Middle frontal gyrus (tissue), 1 donor: ENCODE measurements at regions not wholly inside any gene's neighbourhood (a gene's known extent, or its start where the extent isn't known, plus 50 kb on each side); places are given as distances from the start of the nearest gene placed in this dataset.

Experiments used
- DNase-seq: peaks from one replicate; pipeline ENCODE4 v3.0.0-alpha.2; 2015; ENCODE audit warnings: low spot score; ENCODE audit errors: extremely low spot score

GRCh38 chr2:81650048-81650971, 1345.8 kb upstream of the LRRTM1 start:
- DNase-seq: no peak

DNA sequence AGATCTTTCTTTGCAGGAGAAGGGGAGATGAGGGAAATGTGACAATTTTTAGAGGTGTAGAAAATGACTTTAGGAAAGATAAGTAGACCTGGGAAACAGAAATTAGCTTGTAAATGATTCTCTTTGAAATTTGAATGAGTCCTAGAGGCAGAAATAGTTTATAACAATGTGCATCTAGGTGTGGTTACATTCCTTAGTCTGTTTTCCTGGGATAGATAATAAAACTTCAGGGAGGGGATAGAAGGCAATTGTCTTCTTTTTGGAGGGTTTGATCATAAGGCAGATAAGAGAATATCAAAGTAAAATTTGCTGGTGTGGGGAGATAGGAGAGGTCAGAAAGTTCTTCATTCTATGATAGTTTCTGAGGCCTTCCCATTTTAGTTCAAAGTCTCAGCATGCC, 1344.3 kb upstream of the LRRTM1 start:
- DNase-seq: no peak

DNA sequence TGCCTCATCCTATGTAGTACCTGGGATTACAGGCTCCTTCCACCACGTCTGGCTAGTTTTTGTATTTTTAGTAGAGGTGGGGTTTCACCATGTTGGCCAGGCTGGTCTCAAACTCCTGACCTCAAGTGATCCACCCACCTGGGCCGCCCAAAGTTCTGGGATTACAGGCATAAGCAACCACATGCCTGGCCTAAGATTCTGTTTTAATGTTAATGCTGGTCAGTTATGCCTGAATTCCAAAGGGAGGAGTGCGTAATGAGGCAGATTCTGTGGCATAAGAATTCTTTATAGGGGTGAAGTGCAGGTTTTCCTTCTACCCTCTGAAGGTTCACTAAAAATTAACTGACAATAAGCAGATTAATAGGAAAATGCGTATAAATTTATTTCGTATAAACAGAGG, 1343.8 kb upstream of the LRRTM1 start:
- DNase-seq: no peak

- no peak for DNase-seq
Measured at GRCh38 chr2:81647715-81648230, 1343.2 kb upstream of the LRRTM1 start.

GRCh38 chr2:81645745-81646301, 1341.3 kb upstream of the LRRTM1 start:
- DNase-seq: no peak

DNA sequence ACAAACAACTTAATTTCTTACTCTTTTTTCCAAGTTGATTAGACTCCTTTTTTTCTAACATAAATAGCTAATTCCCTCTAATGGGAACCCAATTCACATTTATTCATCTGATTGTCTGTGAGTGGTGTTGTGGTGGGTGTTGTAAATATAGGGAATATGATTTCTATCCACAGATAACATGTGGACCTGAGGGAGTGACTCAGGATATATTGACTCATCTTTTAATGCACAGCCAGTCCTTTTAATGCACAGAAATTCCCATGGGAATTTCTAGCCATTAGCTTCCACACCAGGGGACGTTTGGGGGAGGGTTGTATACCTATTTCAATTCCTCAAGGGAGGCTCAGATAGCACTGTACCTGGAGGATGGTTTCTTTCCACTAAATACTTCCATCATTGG, 1339.6 kb upstream of the LRRTM1 start:
- DNase-seq: no peak

GRCh38 chr2:81624825-81625224, 1320.3 kb upstream of the LRRTM1 start:
- no peak for DNase-seq

DNA sequence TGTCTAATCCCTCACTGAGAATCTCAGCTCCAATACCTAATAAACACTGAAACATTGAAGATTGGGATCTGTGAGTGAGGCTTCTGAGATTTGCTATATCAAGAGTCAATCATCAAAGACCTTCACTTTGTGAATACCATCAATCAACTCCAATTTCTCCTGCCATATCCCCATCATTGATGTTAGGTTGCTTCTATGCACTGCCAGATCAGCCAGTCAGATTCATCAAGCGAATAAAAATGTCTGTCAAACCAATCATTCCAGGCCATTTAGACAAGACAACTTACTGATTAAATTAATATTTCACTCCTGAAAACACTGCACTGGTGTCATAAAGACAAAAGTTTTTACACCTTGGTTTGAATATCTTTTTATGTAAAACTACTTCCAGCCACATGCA, 1295.5 kb upstream of the LRRTM1 start:
- DNase-seq: no peak

DNA sequence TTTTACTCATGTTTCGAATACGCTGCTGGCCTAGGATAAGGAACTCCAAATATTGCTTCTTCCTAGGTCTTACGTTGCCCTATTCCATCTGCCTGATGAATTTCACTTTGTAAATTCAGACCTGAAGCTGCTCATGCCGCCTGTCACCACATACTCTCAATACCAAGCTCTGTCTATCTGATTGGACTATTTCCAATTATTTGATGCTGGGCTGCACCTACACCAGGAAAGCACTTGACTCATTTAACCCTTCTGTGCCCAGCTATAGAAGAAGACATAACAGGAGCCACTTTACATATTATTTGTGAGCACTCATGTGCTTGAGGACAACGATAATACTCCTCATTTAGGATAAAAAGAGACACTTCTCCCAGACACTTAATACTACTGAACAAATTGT, 1293.9 kb upstream of the LRRTM1 start:
- no peak for DNase-seq

DNA sequence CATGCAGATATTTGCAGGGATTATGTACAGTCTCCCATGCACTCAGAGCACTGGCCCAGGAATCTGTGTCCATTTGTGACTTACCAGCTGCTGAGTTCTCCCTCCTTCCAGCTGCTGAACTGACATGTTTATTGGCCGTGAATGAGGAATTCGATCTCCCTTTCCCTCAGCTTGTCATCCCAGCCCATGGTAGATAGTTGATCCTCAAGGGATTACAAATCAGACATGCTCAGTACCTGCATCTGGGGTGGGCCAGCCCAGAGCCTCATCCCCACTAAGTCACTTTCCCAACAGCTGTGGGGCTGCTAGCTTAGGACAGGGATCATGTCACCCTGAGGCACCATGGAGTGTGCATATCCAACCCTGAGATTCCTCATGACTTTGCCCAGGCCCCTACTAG, 1284.9 kb upstream of the LRRTM1 start:
- no peak for DNase-seq

DNA sequence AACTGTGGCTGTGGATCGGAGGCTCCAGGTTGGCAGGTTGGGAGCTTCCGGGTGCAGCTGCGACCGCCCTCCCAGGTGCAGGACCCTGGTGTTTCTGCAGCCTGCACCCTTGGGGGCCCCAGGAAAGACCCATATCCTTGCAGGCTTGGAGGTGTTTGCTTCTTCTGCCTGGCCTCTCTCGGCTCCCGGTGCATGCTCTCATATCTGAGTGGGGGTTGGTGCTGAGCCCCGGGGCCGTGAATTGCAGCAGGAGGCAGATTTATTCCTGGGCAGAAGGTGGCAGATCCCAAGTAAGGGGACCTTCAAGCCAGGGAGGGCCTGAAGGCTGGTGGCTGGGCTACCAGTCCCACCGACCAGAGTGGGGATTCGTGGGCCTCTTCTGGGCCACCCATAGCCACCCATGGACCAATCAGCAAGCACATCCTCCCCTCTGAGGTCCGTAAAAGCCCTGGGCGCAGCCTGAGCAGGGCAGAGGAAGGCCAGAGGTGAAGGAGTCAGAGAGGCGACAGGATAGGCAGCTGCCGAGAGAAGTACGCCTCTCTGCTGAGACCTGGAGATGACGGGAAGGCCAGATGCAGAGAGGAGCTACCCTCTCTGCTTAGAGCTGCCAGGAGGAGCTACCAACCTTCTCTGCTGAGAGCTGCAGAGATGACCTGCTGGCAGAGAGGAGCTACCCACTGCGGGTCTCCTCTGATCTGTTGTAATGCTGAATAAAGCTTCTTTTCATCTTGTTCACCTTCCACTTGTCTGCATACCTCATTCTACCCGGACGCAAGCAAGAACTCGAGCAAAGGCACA, 1279.0 kb upstream of the LRRTM1 start:
- no peak for DNase-seq

- no peak for DNase-seq
Measured at GRCh38 chr2:81576713-81577112, 1272.2 kb upstream of the LRRTM1 start.

DNA sequence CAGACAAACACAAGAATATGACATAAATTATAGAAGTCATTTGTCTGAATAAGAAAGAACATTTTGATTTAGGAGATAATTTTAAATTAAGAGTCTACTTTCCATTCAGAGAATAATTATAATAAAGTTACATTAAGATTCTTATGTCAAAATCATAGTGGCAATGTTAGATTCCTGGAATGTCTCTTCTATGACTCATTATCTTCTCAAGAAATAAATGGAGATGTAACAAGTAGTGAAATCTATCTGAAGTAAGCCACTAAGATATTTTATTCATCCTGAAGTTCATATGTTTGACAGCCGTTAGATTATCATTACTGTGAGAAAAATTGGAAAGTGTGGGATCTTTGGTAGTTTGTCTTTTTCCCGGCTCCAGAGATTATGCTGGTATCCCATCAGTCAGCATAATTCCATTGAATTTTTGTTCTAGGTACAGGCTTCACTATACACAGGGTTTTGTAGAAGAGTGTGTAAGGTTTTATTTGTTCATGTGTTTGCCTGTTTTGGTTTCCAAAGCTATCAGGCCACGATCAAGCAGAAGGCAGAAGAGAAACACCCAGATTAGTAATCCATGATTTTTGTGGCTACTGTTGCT, 1246.6 kb upstream of the LRRTM1 start:
- no peak for DNase-seq

DNA sequence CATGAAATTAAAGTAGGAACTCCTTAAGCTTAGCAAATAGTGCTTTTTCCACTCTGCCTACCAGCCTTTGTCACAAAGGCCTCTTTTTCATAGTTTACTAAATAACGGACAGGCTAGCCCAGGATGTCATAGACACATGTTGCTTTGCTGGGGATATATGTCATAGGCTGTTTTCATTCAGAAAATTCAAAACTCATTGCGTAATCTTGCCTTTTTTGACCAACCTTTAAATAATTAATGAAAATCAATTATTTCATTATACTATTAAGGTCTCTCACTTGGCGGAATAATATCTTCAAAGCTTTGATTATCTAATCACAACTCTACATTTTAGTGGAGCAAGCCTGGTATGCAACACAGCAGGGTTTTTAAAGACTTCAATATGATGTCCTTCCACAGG, 1245.7 kb upstream of the LRRTM1 start:
- DNase-seq: no peak

DNA sequence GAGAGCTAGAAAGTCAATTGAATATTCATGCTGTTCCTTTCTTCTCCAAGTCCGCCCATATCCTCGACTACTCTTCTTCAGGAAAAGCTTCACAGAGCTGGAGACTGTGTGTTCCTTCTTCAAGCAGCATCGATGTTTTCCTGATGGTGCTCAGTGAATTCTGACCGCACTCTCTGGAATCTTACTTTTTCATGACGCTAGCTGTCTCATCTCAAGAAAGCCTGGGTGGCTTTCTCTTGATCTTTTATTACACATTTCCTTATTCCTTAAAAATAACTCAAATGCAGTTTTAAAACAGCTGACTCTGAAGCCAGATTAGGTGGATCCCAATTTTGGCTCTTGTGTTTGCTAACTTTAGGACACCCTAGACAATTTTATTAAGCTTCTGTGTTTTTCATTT, 1245.1 kb upstream of the LRRTM1 start:
- DNase-seq: no peak

DNA sequence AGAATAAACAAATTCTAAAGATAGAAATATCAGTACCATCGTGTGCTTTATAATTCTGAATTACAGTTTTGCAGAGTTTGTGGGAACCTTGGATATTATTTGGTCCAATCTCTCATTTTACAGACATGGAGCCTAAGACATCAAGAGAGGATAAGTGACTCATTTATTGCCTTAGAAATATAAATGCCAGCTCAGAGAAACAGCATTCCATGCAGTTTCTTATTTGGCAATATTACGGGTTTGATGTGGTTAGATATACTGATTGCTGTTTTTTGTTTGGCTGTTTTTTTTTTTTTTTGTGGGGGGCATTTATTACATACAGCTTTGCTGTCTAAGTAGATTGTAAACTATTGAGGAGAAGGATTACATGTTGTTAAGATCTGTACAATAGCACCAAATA, 1241.1 kb upstream of the LRRTM1 start:
- no peak for DNase-seq

GRCh38 chr2:81542119-81542518, 1237.6 kb upstream of the LRRTM1 start:
- no peak for DNase-seq

DNA sequence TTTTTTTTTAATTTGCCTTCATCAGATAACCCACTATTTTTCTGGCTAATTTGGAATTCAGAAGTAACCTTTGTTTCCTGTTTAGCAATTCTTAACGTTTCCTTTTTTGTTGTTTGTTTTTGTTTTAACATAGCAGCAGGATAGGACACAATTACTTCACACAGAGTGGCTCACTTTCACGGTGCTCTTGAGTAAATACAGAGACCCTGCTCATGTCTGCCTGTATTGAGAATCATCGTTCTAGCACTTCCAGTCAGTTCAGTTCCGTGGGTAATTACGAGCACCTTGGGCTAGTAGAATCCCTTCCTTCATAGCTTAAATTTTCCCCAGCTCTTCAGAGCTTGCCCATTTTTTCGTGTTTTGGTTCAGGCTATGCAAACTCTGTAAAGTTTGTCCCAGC, 1225.4 kb upstream of the LRRTM1 start:
- no peak for DNase-seq

DNA sequence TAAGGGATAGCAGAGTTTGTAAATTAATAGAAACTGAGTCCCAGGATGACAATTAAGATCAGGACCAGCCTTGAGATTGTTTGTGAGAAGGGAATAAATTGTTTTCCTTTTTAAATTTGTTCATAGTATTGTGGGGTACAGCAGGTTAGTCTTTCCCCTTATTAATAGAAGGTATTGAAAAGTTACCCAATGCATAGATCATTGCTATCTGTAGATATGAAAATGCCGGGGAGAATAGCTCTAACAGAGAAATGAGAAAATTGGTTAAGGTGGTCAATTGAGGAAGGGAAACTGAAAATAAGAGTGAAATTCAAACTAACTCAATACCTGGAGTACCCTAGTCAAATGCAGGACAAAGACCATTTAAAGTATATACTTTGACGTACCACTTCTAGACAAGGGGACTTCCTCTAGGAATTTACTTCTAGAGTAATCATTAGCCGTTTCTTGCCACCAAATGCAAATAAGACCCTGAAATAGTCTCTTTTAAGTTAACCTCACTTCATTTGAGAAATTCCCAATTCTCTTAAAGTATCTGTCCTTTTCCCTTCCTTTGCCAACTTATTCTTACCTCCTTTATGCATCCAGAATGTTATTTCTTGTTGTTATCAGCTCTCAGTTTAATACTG, 1224.4 kb upstream of the LRRTM1 start:
- no peak for DNase-seq

- DNase-seq: no peak
Measured at GRCh38 chr2:81523344-81523743, 1218.8 kb upstream of the LRRTM1 start.

DNA sequence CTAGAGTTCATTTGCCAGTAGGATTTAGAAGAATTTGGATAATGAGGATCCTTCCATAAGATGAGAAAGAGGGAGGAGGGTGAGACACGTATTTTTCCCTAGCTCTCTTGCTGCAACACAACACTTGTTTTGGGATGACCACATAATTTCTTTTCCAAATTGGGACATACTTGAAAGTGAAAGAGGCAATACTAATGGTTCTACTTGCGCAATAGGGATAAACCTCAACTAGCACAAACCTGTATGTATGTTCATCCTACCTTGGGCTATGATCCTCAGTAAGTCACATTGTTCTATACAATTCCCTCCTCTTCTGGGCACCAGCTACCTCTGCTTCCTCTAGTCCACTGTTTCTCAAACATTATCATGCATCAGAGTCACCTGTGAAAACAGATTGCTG, 1208.8 kb upstream of the LRRTM1 start:
- no peak for DNase-seq
